Loucy (cell line): ENCODE measurements at regions not wholly inside any gene's neighbourhood (a gene's known extent, or its start where the extent isn't known, plus 50 kb on each side); places are given as distances from the start of the nearest gene placed in this dataset.
"Not testable (repeated sequence)": the region's sequence is repeated elsewhere in the genome, so short reads cannot be mapped to it uniquely, and the experiment has no call there.

Experiments
- H2AFZ ChIP-seq: fragments of 200-600 bp; sonication (generic); 2 replicates; pipeline ENCODE4 v1.6.0; 2016; ENCODE audit warnings: antibody characterized with exemption, mild to moderate bottlenecking, low read length, moderate library complexity
- H3F3A ChIP-seq: fragments of 200-600 bp; 2 replicates; pipeline ENCODE4 v1.6.0; 2016; ENCODE audit warnings: antibody characterized with exemption, low read depth, mild to moderate bottlenecking
- H3K27me3 ChIP-seq: fragments of 200-600 bp; sonication (generic); 2 replicates; pipeline ENCODE4 v1.6.1; 2014; ENCODE audit warnings: low read length, mild to moderate bottlenecking; ENCODE audit not compliant: insufficient read depth, poor library complexity, severe bottlenecking
- H3K36me3 ChIP-seq: fragments of 200-600 bp; sonication (generic); 2 replicates; pipeline ENCODE4 v1.6.1; 2016; ENCODE audit warnings: low read length; ENCODE audit not compliant: insufficient read depth
- H3K4me1 ChIP-seq: fragments of 200-600 bp; sonication (generic); 2 replicates; pipeline ENCODE4 v1.5.1; 2014; ENCODE audit warnings: low read length, mild to moderate bottlenecking; ENCODE audit not compliant: insufficient read depth, poor library complexity, severe bottlenecking
- H3K4me2 ChIP-seq: fragments of 200-600 bp; sonication (generic); 2 replicates; pipeline ENCODE4 v1.6.0; 2014; ENCODE audit warnings: antibody characterized with exemption, low read length, low read depth, mild to moderate bottlenecking; ENCODE audit not compliant: poor library complexity, severe bottlenecking
- H3K4me3 ChIP-seq: fragments of 200-600 bp; sonication (generic); 2 replicates; pipeline ENCODE4 v1.5.1; 2014; ENCODE audit warnings: low read length, mild to moderate bottlenecking, mixed read lengths; ENCODE audit not compliant: poor library complexity, severe bottlenecking
- H3K79me2 ChIP-seq: fragments of 200-600 bp; sonication (generic); 2 replicates; pipeline ENCODE4 v1.6.1; 2014; ENCODE audit warnings: low read length; ENCODE audit not compliant: insufficient read depth
- H3K9ac ChIP-seq: fragments of 200-600 bp; sonication (generic); 2 replicates; pipeline ENCODE4 v1.6.0; 2014; ENCODE audit warnings: mild to moderate bottlenecking, low read depth, low read length, moderate library complexity; ENCODE audit not compliant: poor library complexity, severe bottlenecking
- H3K9me2 ChIP-seq: fragments of 200-600 bp; sonication (generic); replicated peaks from 2 replicates; pipeline ENCODE4 v1.6.1; 2016; ENCODE audit warnings: low read depth, low read length, mixed read lengths
- H3K9me3 ChIP-seq: fragments of 200-600 bp; sonication (generic); 2 replicates; pipeline ENCODE4 v1.6.1; 2014; ENCODE audit warnings: mild to moderate bottlenecking, antibody characterized with exemption, low read length, low read depth; ENCODE audit not compliant: insufficient read depth
- H4K20me1 ChIP-seq: fragments of 200-600 bp; sonication (generic); 2 replicates; pipeline ENCODE4 v1.6.0; 2014; ENCODE audit warnings: antibody characterized with exemption, low read length, mild to moderate bottlenecking; ENCODE audit not compliant: insufficient read depth, poor library complexity, severe bottlenecking
- EZH2phosphoT487 ChIP-seq: fragments of 200-600 bp; IDR thresholded peaks from 2 replicates; pipeline ENCODE4 v1.6.1; 2018; ENCODE audit warnings: antibody characterized with exemption, mild to moderate bottlenecking, moderate library complexity, borderline replicate concordance
- TF ChIP-seq, protein P1 (sequence below): fragments of 200-600 bp; sonication (generic); conservative IDR thresholded peaks from 2 replicates; pipeline ENCODE4 v1.5.1; 2014; ENCODE audit warnings: mild to moderate bottlenecking, antibody characterized with exemption, low read length

GRCh38 chr4:151584101-151584500 is 175.1 kb downstream of the FHIP1A start:
- H3K79me2 ChIP-seq, result no peaks in the 10 kb centered on the region
- no peaks in the 10 kb centered on the region for H3K9me2 ChIP-seq
- H3K4me1 ChIP-seq, result no peaks in the 10 kb centered on the region
- H3K9ac ChIP-seq, result no peak overlapping the region
- no peaks in the 10 kb centered on the region for H4K20me1 ChIP-seq
- H3K4me2 ChIP-seq, result no peak overlapping the region
- no peak for TF ChIP-seq EZH2phosphoT487
- TF ChIP-seq, protein P1, sequence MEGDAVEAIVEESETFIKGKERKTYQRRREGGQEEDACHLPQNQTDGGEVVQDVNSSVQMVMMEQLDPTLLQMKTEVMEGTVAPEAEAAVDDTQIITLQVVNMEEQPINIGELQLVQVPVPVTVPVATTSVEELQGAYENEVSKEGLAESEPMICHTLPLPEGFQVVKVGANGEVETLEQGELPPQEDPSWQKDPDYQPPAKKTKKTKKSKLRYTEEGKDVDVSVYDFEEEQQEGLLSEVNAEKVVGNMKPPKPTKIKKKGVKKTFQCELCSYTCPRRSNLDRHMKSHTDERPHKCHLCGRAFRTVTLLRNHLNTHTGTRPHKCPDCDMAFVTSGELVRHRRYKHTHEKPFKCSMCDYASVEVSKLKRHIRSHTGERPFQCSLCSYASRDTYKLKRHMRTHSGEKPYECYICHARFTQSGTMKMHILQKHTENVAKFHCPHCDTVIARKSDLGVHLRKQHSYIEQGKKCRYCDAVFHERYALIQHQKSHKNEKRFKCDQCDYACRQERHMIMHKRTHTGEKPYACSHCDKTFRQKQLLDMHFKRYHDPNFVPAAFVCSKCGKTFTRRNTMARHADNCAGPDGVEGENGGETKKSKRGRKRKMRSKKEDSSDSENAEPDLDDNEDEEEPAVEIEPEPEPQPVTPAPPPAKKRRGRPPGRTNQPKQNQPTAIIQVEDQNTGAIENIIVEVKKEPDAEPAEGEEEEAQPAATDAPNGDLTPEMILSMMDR, result no peak
- no peak overlapping the region for H3K4me3 ChIP-seq
- no peaks in the 10 kb centered on the region for H3F3A ChIP-seq
- no peaks in the 10 kb centered on the region for H3K36me3 ChIP-seq
- H3K9me3 ChIP-seq, result no peaks in the 10 kb centered on the region
- no peak overlapping the region for H2AFZ ChIP-seq
- peaks cover 22% of the 10 kb centered on the region for H3K27me3 ChIP-seq

GRCh38 chr4:151595629-151596028 is 165.2 kb downstream of the GATB start:
- H3K4me3 ChIP-seq, H3F3A ChIP-seq, H3K27me3 ChIP-seq, H4K20me1 ChIP-seq, H3K9ac ChIP-seq, H3K9me3 ChIP-seq, H2AFZ ChIP-seq, H3K79me2 ChIP-seq, H3K9me2 ChIP-seq, H3K36me3 ChIP-seq, H3K4me2 ChIP-seq, H3K4me1 ChIP-seq: not testable (repeated sequence)

GRCh38 chr4:151597691-151598090 is 163.1 kb downstream of the GATB start:
- H3K4me2 ChIP-seq, H3K9me2 ChIP-seq, H3K4me3 ChIP-seq, H3K27me3 ChIP-seq, H4K20me1 ChIP-seq, H2AFZ ChIP-seq, H3K4me1 ChIP-seq, H3K79me2 ChIP-seq, H3K9me3 ChIP-seq, H3K36me3 ChIP-seq, H3F3A ChIP-seq, H3K9ac ChIP-seq: not testable (repeated sequence)

- no peaks in the 10 kb centered on the region for H3K36me3 ChIP-seq
- no peaks in the 10 kb centered on the region for H3F3A ChIP-seq
Measured at GRCh38 chr4:151599863-151600262, 160.9 kb downstream of the GATB start.

More at GRCh38 chr4:151599863-151600262, 160.9 kb downstream of the GATB start:
- H3K4me1 ChIP-seq, result no peaks in the 10 kb centered on the region
- no peak overlapping the region for H2AFZ ChIP-seq
- no peaks in the 10 kb centered on the region for H3K79me2 ChIP-seq
- H3K4me2 ChIP-seq, result no peak overlapping the region
- TF ChIP-seq, protein P1, result no peak
- no peak for TF ChIP-seq EZH2phosphoT487
- no peaks in the 10 kb centered on the region for H3K9me3 ChIP-seq
- no peaks in the 10 kb centered on the region for H3K9me2 ChIP-seq
- H3K4me3 ChIP-seq, result no peak overlapping the region
- H4K20me1 ChIP-seq, result no peaks in the 10 kb centered on the region
- H3K27me3 ChIP-seq, result no peaks in the 10 kb centered on the region
- no peak overlapping the region for H3K9ac ChIP-seq
